Neutrophil (primary cell): ENCODE measurements at regions not wholly inside any gene's neighbourhood (a gene's known extent, or its start where the extent isn't known, plus 50 kb on each side); places are given as distances from the start of the nearest gene placed in this dataset.

ENCODE experiments used
- H3K27ac ChIP-seq: fragments of 200-600 bp; sonication (generic); 2 replicates; pipeline ENCODE4 v1.5.1; 2016; ENCODE audit warnings: mild to moderate bottlenecking, moderate library complexity
- H3K27me3 ChIP-seq: fragments of 200-600 bp; sonication (generic); 2 replicates; pipeline ENCODE4 v1.6.0; 2016; ENCODE audit warnings: mild to moderate bottlenecking
- H3K36me3 ChIP-seq: fragments of 200-600 bp; sonication (generic); 2 replicates; pipeline ENCODE4 v1.5.1; 2017
- H3K4me1 ChIP-seq, 2 experiments: fragments of 200-600 bp in 1 of 2; sonication (generic) in 1 of 2; 1 replicate in 1 of 2; 2 replicates in 1 of 2; pipeline versions ENCODE4 v1.5.1 to v1.6.1; 2013 to 2016; ENCODE audit warnings: low read depth in 1 of 2, low read length in 1 of 2, mild to moderate bottlenecking in 1 of 2, moderate library complexity in 1 of 2; ENCODE audit not compliant: control insufficient read depth in 1 of 2, insufficient read depth in 1 of 2
- H3K4me3 ChIP-seq, 2 experiments: fragments of 200-600 bp in 1 of 2; sonication (generic) in 1 of 2; 1 replicate in 1 of 2; 2 replicates in 1 of 2; pipeline ENCODE4 v1.5.1; 2013 to 2016; ENCODE audit warnings: low read depth in 1 of 2, low read length in 1 of 2, mild to moderate bottlenecking in 1 of 2, moderate library complexity in 1 of 2
- H3K9me3 ChIP-seq: fragments of 200-600 bp; sonication (generic); 2 replicates; pipeline ENCODE4 v1.5.1; 2016
- TF ChIP-seq, protein P1 (sequence below): fragments of 200-600 bp; sonication (generic); IDR thresholded peaks from 2 replicates; pipeline ENCODE4 v1.5.1; 2016; ENCODE audit warnings: antibody characterized with exemption

DNA sequence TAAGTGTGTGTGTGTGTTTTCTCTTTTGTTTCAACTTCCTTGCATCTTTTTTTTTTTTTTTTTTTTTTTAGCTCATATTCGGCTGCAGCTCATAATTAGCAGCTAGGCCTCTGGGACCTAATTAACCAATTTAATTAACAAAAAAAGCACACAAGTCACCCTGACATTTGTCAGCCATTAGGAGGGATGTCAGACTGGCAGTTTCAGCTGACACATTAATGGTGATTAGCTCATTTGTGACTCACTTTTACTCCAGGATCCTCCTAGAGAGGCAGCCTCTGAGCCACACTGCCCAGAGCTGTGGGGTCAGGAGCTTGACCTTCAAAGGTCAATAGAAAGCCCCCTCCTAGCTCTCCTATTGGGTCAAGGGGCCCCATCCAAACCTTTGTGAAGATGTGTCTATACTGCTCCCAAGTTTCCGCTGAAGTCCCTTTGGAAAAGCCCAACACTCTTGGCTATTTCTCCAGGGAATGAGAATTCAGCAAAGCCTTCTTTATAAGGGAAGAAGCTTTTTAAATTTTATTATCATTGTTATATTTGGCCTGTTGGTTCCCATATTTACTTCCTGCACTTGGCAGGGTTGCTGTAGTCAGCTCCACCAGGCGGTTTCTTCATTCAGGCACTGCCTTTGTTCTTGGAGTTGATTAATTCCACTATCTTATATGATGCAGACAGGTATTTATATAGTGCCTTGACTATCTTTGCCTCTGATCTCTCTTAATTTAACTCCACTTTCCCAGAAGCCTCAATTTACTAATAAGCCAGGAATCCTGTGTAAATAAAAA, 109.5 kb upstream of the HABP2 start:
- Histone ChIP-seq H3K4me1 (no peaks in the 10 kb centered on the region), H3K27ac (no peak overlapping the region), H3K36me3 (no peaks in the 10 kb centered on the region), H3K27me3 (peaks cover 5% of the 10 kb centered on the region), H3K9me3 (no peaks in the 10 kb centered on the region), H3K4me3 (no peak overlapping the region)
- TF ChIP-seq, protein P1, sequence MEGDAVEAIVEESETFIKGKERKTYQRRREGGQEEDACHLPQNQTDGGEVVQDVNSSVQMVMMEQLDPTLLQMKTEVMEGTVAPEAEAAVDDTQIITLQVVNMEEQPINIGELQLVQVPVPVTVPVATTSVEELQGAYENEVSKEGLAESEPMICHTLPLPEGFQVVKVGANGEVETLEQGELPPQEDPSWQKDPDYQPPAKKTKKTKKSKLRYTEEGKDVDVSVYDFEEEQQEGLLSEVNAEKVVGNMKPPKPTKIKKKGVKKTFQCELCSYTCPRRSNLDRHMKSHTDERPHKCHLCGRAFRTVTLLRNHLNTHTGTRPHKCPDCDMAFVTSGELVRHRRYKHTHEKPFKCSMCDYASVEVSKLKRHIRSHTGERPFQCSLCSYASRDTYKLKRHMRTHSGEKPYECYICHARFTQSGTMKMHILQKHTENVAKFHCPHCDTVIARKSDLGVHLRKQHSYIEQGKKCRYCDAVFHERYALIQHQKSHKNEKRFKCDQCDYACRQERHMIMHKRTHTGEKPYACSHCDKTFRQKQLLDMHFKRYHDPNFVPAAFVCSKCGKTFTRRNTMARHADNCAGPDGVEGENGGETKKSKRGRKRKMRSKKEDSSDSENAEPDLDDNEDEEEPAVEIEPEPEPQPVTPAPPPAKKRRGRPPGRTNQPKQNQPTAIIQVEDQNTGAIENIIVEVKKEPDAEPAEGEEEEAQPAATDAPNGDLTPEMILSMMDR, result no peak

DNA sequence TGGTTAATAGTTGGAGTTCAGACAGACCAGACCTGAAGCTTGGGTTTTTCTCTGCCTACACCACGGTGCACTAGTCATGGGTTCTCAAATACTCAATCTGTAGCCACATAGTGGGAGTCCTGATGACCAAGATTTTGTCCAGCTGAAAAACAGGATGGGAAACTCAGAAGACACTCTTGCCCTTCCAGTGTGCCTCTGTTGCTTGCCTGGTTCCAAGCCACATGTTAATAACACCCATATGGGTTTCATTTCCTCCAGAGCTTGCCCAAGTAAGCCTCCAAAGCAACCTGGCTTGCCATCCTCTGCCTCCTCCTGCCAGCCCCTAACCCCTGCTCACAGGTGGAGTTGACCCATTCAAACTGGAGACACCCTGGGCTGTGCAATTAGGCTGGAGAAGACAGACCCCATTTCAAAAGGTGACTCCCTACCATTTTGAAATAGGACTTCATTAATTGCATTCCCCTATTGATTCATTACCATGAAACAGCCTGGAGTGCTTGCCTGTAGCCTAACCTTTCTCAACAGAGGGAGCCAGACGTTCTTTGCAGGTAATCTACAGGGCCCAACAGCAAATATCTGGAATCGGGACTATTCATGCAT, 108.0 kb upstream of the HABP2 start:
- no peaks in the 10 kb centered on the region for H3K4me1 ChIP-seq
- H3K36me3 ChIP-seq, result no peaks in the 10 kb centered on the region
- TF ChIP-seq, protein P1, result no peak
- H3K9me3 ChIP-seq, result no peaks in the 10 kb centered on the region
- H3K27ac ChIP-seq, result no peak overlapping the region
- no peak overlapping the region for H3K4me3 ChIP-seq
- H3K27me3 ChIP-seq, result peaks cover 13% of the 10 kb centered on the region

DNA sequence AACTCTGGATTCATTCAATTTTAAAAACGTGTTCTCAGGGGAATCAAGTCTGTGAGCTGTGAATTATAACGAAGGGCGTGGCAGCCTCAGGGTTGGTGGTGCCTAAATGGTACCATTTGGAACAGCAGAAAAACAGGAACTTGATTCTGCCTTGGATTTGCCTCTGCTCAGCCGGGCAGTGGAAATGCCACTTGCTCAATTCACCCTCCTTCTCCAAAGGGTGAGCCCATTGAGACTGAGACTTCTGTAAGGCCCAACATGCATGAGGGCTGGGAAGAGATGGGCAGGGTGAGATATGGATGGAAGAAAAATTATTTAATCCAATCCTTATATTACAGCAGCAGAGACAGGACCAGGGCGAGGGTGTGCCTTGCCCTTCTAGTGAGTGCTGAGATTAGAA, 107.1 kb upstream of the HABP2 start:
- TF ChIP-seq, protein P1, result no peak
- Histone ChIP-seq H3K36me3 (no peaks in the 10 kb centered on the region), H3K9me3 (no peaks in the 10 kb centered on the region), H3K27me3 (peaks cover 15% of the 10 kb centered on the region), H3K4me3 (no peak overlapping the region), H3K27ac (no peak overlapping the region), H3K4me1 (no peaks in the 10 kb centered on the region)

DNA sequence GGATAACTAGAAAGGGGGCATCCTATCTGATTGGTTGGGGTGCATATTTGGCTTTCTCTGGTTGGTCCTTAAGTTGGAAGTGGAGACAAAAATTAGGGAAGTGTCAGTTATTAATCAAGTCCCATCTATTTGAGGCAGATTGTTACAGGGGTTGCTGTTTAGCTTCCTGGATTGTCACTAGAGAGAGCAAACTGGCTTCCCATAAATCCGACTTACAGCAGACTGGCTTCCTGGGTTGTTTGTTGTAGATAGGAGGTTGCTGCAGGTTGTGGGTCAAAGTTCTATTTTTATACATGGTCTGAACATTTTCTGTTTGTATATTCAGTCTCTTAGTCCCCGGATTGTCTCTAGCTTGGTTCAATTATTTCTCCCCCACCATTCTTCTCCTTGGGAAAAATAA, 106.1 kb upstream of the HABP2 start:
- no peaks in the 10 kb centered on the region for H3K36me3 ChIP-seq
- H3K9me3 ChIP-seq, result no peaks in the 10 kb centered on the region
- no peaks in the 10 kb centered on the region for H3K4me1 ChIP-seq
- no peak overlapping the region for H3K4me3 ChIP-seq
- peaks cover 19% of the 10 kb centered on the region for H3K27me3 ChIP-seq
- TF ChIP-seq, protein P1, result no peak
- H3K27ac ChIP-seq, result no peak overlapping the region

DNA sequence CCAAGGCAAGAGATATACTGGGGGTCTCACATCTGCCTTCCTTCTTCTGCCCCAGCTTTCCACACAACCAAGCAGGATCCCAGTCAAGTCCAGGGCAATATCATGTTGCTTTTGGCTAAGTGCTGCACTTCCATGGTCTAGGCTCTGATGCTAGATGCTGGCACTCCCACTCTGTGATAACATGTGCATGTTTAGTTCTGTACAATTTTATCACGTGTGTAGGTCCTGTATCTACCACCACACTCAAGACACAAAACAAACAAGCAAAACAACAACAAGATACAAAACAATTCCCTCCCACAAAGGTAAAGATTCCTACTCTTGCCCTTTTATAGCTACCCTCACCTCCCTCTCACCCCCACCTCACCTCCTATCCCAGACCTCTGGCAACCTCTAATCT, 105.6 kb upstream of the HABP2 start:
- H3K27ac ChIP-seq, result no peak overlapping the region
- no peaks in the 10 kb centered on the region for H3K36me3 ChIP-seq
- H3K4me1 ChIP-seq, result no peaks in the 10 kb centered on the region
- H3K4me3 ChIP-seq, result no peak overlapping the region
- no peaks in the 10 kb centered on the region for H3K9me3 ChIP-seq
- H3K27me3 ChIP-seq, result peaks cover 19% of the 10 kb centered on the region
- TF ChIP-seq, protein P1, result no peak
